RWPE2 (cell line): ENCODE measurements at regions not wholly inside any gene's neighbourhood (a gene's known extent, or its start where the extent isn't known, plus 50 kb on each side); places are given as distances from the start of the nearest gene placed in this dataset.
"Not testable (repeated sequence)": the region's sequence is repeated elsewhere in the genome, so short reads cannot be mapped to it uniquely, and the experiment has no call there.

Experiments used
- ATAC-seq: fragments of 200-7000 bp; cut with Tn5 transposase; 3 replicates; pipeline ENCODE4 v1.9.1; 2021; ENCODE audit warnings: low read depth
- DNase-seq: peaks from one replicate; pipeline ENCODE4 v3.0.0-alpha.2; 2020; ENCODE audit warnings: low spot score
- H3K27ac ChIP-seq: fragments of 450-650 bp; 2 replicates; pipeline ENCODE4 v1.5.1; 2017; ENCODE audit warnings: mild to moderate bottlenecking; ENCODE audit not compliant: poor library complexity, severe bottlenecking
- H3K27me3 ChIP-seq: fragments of 250-450 bp; sonication (Bioruptor Pico); 2 replicates; pipeline ENCODE4 v1.5.1; 2021; ENCODE audit warnings: mild to moderate bottlenecking, moderate library complexity; ENCODE audit not compliant: insufficient read depth, poor library complexity, severe bottlenecking
- H3K36me3 ChIP-seq: fragments of 250-450 bp; sonication (Bioruptor Pico); 2 replicates; pipeline ENCODE4 v1.5.1; 2020; ENCODE audit warnings: low read depth, mild to moderate bottlenecking, moderate library complexity
- H3K4me1 ChIP-seq: fragments of 250-450 bp; sonication (Bioruptor Pico); 2 replicates; pipeline ENCODE4 v1.5.1; 2021; ENCODE audit warnings: mild to moderate bottlenecking, moderate library complexity; ENCODE audit not compliant: insufficient read depth, poor library complexity, severe bottlenecking
- H3K4me3 ChIP-seq: fragments of 250-450 bp; sonication (Bioruptor Pico); 2 replicates; pipeline ENCODE4 v1.5.1; 2021; ENCODE audit warnings: mild to moderate bottlenecking, moderate library complexity; ENCODE audit not compliant: severe bottlenecking
- H3K9me3 ChIP-seq: fragments of 250-450 bp; sonication (Bioruptor Pico); 2 replicates; pipeline ENCODE4 v1.5.1; 2021; ENCODE audit warnings: mild to moderate bottlenecking, moderate library complexity; ENCODE audit not compliant: severe bottlenecking
- CTCF ChIP-seq: fragments of 450-650 bp; IDR thresholded peaks from one replicate; pipeline ENCODE4 v1.5.1; 2017; ENCODE audit warnings: mild to moderate bottlenecking, moderate library complexity; ENCODE audit not compliant: poor library complexity, severe bottlenecking

GRCh38 chr3:40891186-40891585 lies 308.1 kb upstream of the CTNNB1 start:
- no peak for DNase-seq
- no peaks in the 10 kb centered on the region for H3K4me1 ChIP-seq
- no peaks in the 10 kb centered on the region for H3K36me3 ChIP-seq
- no peak for ATAC-seq
- no peaks in the 10 kb centered on the region for H3K9me3 ChIP-seq
- no peak for TF ChIP-seq CTCF
- no peaks in the 10 kb centered on the region for H3K27me3 ChIP-seq
- no peak overlapping the region for H3K4me3 ChIP-seq
- H3K27ac ChIP-seq = no peak overlapping the region

- Histone ChIP-seq H3K27me3 (no peaks in the 10 kb centered on the region), H3K9me3 (no peaks in the 10 kb centered on the region), H3K36me3 (no peaks in the 10 kb centered on the region), H3K4me1 (no peaks in the 10 kb centered on the region), H3K27ac (no peak overlapping the region), H3K4me3 (no peak overlapping the region)
- no peak for DNase-seq
- no peak for TF ChIP-seq CTCF
- ATAC-seq = no peak
Measured at GRCh38 chr3:40895109-40895508, 304.2 kb upstream of the CTNNB1 start.

- ATAC-seq (peak; percentile 94), DNase-seq (no peak)
- Histone ChIP-seq H3K4me3 (no peak overlapping the region), H3K27ac (peak overlapping the region; percentile 19), H3K27me3 (no peaks in the 10 kb centered on the region), H3K36me3 (no peaks in the 10 kb centered on the region), H3K9me3 (no peaks in the 10 kb centered on the region), H3K4me1 (no peaks in the 10 kb centered on the region)
- TF ChIP-seq CTCF = no peak
Measured at GRCh38 chr3:40899286-40899712, 300.0 kb upstream of the CTNNB1 start.

- no peak overlapping the region for H3K4me3 ChIP-seq
- no peak overlapping the region for H3K27ac ChIP-seq
- H3K4me1 ChIP-seq = no peaks in the 10 kb centered on the region
- H3K36me3 ChIP-seq = no peaks in the 10 kb centered on the region
- no peak for TF ChIP-seq CTCF
- no peak for DNase-seq
- no peaks in the 10 kb centered on the region for H3K9me3 ChIP-seq
- no peak for ATAC-seq
- H3K27me3 ChIP-seq = no peaks in the 10 kb centered on the region
Measured at GRCh38 chr3:40901298-40901697, 298.0 kb upstream of the CTNNB1 start.

- no peaks in the 10 kb centered on the region for H3K4me1 ChIP-seq
- ATAC-seq = no peak
- H3K27me3 ChIP-seq = no peaks in the 10 kb centered on the region
- no peaks in the 10 kb centered on the region for H3K36me3 ChIP-seq
- no peak overlapping the region for H3K27ac ChIP-seq
- no peak for DNase-seq
- TF ChIP-seq CTCF = no peak
- no peak overlapping the region for H3K4me3 ChIP-seq
- no peaks in the 10 kb centered on the region for H3K9me3 ChIP-seq
Measured at GRCh38 chr3:40901796-40902195, 297.5 kb upstream of the CTNNB1 start.

GRCh38 chr3:40907907-40908465 lies 291.3 kb upstream of the CTNNB1 start:
- H3K36me3 ChIP-seq, H3K4me3 ChIP-seq, H3K27me3 ChIP-seq, ATAC-seq, H3K9me3 ChIP-seq, DNase-seq, H3K27ac ChIP-seq, H3K4me1 ChIP-seq: not testable (repeated sequence)
